RWPE2 (cell line): ENCODE measurements at regions not wholly inside any gene's neighbourhood (a gene's known extent, or its start where the extent isn't known, plus 50 kb on each side); places are given as distances from the start of the nearest gene placed in this dataset.

Experiments
- ATAC-seq: fragments of 200-7000 bp; cut with Tn5 transposase; 3 replicates; pipeline ENCODE4 v1.9.1; 2021; ENCODE audit warnings: low read depth
- DNase-seq: peaks from one replicate; pipeline ENCODE4 v3.0.0-alpha.2; 2020; ENCODE audit warnings: low spot score
- H3K27ac ChIP-seq: fragments of 450-650 bp; 2 replicates; pipeline ENCODE4 v1.5.1; 2017; ENCODE audit warnings: mild to moderate bottlenecking; ENCODE audit not compliant: poor library complexity, severe bottlenecking
- H3K27me3 ChIP-seq: fragments of 250-450 bp; sonication (Bioruptor Pico); 2 replicates; pipeline ENCODE4 v1.5.1; 2021; ENCODE audit warnings: mild to moderate bottlenecking, moderate library complexity; ENCODE audit not compliant: insufficient read depth, poor library complexity, severe bottlenecking
- H3K36me3 ChIP-seq: fragments of 250-450 bp; sonication (Bioruptor Pico); 2 replicates; pipeline ENCODE4 v1.5.1; 2020; ENCODE audit warnings: low read depth, mild to moderate bottlenecking, moderate library complexity
- H3K4me1 ChIP-seq: fragments of 250-450 bp; sonication (Bioruptor Pico); 2 replicates; pipeline ENCODE4 v1.5.1; 2021; ENCODE audit warnings: mild to moderate bottlenecking, moderate library complexity; ENCODE audit not compliant: insufficient read depth, poor library complexity, severe bottlenecking
- H3K4me3 ChIP-seq: fragments of 250-450 bp; sonication (Bioruptor Pico); 2 replicates; pipeline ENCODE4 v1.5.1; 2021; ENCODE audit warnings: mild to moderate bottlenecking, moderate library complexity; ENCODE audit not compliant: severe bottlenecking
- H3K9me3 ChIP-seq: fragments of 250-450 bp; sonication (Bioruptor Pico); 2 replicates; pipeline ENCODE4 v1.5.1; 2021; ENCODE audit warnings: mild to moderate bottlenecking, moderate library complexity; ENCODE audit not compliant: severe bottlenecking
- TF ChIP-seq, protein P1 (sequence below): fragments of 450-650 bp; IDR thresholded peaks from one replicate; pipeline ENCODE4 v1.5.1; 2017; ENCODE audit warnings: mild to moderate bottlenecking, moderate library complexity; ENCODE audit not compliant: poor library complexity, severe bottlenecking

DNA sequence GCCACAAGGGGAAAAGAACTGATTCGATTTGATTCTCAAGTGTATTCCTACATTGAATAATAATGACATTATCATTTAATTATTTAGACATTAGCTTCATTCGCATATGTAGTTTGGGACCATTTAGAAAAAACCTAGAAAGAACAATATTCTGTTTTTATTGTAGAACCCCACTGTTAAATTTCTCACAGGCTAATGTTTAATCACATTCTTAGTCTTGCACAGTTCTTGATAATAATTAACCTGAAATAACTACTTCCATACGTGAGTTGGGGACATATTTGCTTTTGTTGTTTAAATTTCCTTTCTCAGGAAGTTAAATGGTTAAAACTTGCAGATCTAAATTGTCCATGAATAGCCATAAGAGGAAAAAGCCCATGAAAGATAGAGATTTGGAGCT lies 275.2 kb downstream of the TFAP2B start:
- DNase-seq (no peak), ATAC-seq (no peak)
- Histone ChIP-seq H3K27ac (no peak overlapping the region), H3K4me1 (no peaks in the 10 kb centered on the region), H3K4me3 (no peak overlapping the region), H3K27me3 (no peaks in the 10 kb centered on the region), H3K9me3 (no peaks in the 10 kb centered on the region), H3K36me3 (no peaks in the 10 kb centered on the region)
- TF ChIP-seq, protein P1, sequence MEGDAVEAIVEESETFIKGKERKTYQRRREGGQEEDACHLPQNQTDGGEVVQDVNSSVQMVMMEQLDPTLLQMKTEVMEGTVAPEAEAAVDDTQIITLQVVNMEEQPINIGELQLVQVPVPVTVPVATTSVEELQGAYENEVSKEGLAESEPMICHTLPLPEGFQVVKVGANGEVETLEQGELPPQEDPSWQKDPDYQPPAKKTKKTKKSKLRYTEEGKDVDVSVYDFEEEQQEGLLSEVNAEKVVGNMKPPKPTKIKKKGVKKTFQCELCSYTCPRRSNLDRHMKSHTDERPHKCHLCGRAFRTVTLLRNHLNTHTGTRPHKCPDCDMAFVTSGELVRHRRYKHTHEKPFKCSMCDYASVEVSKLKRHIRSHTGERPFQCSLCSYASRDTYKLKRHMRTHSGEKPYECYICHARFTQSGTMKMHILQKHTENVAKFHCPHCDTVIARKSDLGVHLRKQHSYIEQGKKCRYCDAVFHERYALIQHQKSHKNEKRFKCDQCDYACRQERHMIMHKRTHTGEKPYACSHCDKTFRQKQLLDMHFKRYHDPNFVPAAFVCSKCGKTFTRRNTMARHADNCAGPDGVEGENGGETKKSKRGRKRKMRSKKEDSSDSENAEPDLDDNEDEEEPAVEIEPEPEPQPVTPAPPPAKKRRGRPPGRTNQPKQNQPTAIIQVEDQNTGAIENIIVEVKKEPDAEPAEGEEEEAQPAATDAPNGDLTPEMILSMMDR = no peak

DNA sequence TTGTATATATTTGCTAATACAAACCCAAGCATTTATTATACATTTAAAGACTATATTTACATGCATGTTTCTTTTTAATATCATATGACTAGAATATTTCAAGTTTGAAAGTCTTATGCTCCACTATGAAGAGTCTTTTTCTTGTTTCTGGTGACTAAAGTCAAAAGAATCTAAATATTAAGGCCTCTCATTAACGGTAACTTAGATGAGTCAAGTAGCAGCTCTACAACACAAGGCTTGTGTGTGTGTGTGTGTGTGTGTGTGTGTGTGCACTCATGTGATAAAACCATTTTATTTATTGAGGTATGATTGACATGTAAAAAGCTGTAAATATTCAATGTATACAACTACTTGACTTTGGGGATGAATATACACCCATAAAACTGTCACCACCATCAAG lies 275.6 kb downstream of the TFAP2B start:
- no peak for DNase-seq
- Histone ChIP-seq H3K4me3 (no peak overlapping the region), H3K9me3 (no peaks in the 10 kb centered on the region), H3K36me3 (no peaks in the 10 kb centered on the region), H3K27me3 (no peaks in the 10 kb centered on the region), H3K4me1 (no peaks in the 10 kb centered on the region), H3K27ac (no peak overlapping the region)
- TF ChIP-seq, protein P1 = no peak
- no peak for ATAC-seq

DNA sequence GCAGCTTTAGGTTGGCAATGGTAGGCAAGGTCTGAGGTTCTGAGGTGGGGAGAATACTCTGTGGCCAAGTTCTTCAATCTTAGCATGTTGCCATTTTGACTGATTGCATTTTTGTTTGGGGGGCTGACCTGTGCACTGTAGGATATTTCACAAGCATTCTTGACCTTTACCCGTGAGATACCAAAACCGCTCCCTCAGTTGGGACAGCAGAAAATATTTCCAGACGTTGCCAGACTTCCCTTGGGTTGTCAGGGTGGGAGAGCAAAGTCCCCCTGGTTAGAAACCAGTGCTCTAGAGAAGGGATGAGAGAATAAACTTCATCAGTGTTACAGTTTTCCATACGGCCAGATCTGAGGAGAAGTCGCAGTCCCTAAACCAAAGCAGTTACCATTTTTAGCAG lies 279.6 kb downstream of the TFAP2B start:
- Histone ChIP-seq H3K9me3 (no peaks in the 10 kb centered on the region), H3K36me3 (no peaks in the 10 kb centered on the region), H3K4me3 (no peak overlapping the region), H3K4me1 (no peaks in the 10 kb centered on the region), H3K27ac (no peak overlapping the region), H3K27me3 (no peaks in the 10 kb centered on the region)
- no peak for DNase-seq
- TF ChIP-seq, protein P1 = no peak
- no peak for ATAC-seq

DNA sequence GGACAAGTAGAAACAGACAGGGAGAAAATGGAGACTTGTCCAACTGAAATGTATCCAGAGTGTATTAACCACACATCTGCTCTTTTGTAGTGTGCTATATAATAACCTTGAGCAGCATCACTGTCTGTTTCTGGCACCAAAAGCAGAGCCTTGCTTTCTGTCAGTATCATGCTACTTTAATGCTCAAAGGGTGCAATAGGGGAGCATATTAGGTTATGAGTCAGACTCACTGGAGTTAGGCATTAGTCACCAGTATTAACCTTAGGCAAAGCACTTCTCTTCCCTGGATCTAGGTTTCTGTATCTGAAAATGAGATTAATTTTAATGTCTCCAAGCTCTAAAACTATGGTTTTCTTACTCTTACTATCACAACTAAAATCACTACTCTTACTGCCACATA lies 280.1 kb downstream of the TFAP2B start:
- TF ChIP-seq, protein P1 = no peak
- H3K9me3 ChIP-seq = no peaks in the 10 kb centered on the region
- H3K27ac ChIP-seq = no peak overlapping the region
- H3K4me3 ChIP-seq = no peak overlapping the region
- no peaks in the 10 kb centered on the region for H3K27me3 ChIP-seq
- DNase-seq = no peak
- H3K4me1 ChIP-seq = no peaks in the 10 kb centered on the region
- ATAC-seq = peak; percentile 58; the same call in 1 of the 3 replicates
- H3K36me3 ChIP-seq = no peaks in the 10 kb centered on the region

DNA sequence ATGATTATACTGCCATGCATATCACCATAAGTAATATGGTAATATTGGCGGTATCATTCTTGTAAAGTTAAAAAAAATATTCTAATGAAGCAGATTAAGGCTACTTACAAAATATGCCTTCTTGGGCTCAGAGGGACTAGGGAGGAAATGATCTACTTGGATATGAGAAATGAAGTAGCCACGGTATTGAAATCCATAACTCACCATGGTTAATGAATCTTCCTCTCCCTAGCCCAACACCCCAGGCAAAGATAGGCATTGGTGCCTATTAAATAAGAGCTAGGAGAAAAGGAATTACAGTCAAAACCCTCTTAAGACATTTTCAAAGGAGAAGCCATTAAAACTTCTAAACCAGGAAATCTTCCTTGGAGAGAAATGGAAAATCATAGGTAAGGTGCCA lies 280.5 kb downstream of the TFAP2B start:
- Histone ChIP-seq H3K36me3 (no peaks in the 10 kb centered on the region), H3K9me3 (no peaks in the 10 kb centered on the region), H3K4me1 (no peaks in the 10 kb centered on the region), H3K4me3 (no peak overlapping the region), H3K27me3 (no peaks in the 10 kb centered on the region), H3K27ac (no peak overlapping the region)
- DNase-seq = no peak
- no peak for ATAC-seq
- TF ChIP-seq, protein P1 = no peak
